ENCODE measurements at regions not wholly inside any gene's neighbourhood (a gene's known extent, or its start where the extent isn't known, plus 50 kb on each side); places are given as distances from the start of the nearest gene placed in this dataset.

DNA sequence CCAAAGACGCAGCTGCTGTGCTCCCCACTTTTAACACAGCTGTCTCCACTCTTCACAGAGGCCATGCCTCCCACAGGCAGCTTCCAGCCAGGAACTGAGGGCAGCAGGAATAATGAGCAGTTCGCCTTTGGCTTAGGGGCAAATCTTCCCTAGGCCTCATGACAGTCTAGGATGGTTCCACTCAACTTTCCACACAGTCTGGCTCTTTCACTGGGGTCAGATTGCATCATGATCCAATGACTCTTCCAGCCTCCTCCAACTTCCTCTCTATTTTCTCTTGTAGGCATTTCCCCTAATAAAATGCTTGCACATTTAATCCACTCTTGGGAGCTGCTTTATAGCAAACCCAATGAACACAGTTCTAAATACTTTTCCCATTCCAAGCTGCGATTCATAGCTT lies 271.6 kb upstream of the ATP2B1 start:
- no peak for DNase-seq (ENCODE audit: extremely low read depth, insufficient read length)
- TF ChIP-seq, protein P1, sequence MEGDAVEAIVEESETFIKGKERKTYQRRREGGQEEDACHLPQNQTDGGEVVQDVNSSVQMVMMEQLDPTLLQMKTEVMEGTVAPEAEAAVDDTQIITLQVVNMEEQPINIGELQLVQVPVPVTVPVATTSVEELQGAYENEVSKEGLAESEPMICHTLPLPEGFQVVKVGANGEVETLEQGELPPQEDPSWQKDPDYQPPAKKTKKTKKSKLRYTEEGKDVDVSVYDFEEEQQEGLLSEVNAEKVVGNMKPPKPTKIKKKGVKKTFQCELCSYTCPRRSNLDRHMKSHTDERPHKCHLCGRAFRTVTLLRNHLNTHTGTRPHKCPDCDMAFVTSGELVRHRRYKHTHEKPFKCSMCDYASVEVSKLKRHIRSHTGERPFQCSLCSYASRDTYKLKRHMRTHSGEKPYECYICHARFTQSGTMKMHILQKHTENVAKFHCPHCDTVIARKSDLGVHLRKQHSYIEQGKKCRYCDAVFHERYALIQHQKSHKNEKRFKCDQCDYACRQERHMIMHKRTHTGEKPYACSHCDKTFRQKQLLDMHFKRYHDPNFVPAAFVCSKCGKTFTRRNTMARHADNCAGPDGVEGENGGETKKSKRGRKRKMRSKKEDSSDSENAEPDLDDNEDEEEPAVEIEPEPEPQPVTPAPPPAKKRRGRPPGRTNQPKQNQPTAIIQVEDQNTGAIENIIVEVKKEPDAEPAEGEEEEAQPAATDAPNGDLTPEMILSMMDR (IDR thresholded peaks at IDR 0.05; ENCODE audit: insufficient read depth, low read length, poor library complexity, severe bottlenecking) = no peak
- Histone ChIP-seq H3K4me3 (replicated peaks; ENCODE audit: low read depth, low read length) (no peak overlapping the region), H3K27me3 (replicated peaks; ENCODE audit: control insufficient read depth, insufficient read depth, low read length) (no peaks in the 10 kb centered on the region), H3K36me3 (ENCODE audit: control insufficient read depth, insufficient read depth, low read length) (no peaks in the 10 kb centered on the region)

DNA sequence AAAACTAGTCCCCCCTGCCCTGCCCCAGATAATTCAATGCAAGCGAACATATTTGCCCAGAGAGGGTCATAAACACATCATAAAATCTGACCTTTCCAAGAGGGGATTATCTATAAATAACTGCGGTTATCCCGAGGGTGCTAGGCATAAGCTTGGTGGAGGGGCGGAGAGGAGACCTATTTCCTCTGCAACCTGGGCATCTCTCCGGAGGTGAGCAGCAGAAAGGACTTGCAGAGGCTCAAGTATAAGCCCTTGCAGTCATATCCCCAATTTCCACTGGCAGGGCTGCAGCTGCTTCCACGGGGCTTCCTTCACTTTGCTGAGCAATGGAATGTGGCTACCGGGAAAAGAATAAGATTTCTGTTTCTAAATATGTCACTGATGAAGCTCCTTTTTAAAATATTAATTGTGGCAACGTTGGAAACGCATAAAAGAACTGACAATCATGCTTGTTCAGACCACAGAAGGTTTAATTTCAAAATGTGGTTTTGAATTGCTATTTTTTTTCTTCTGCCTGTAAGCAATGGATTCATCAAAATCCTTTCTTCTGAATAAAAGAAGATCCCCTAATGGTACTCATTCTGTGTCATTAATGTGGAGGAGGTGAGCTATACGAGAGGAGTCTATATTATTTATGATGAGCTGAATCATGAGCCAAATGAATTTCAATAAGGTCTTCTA lies 268.9 kb upstream of the ATP2B1 start:
- DNase-seq (ENCODE audit: extremely low read depth, insufficient read length) = no peak
- H3K27me3 ChIP-seq (replicated peaks; ENCODE audit: control insufficient read depth, insufficient read depth, low read length) = no peaks in the 10 kb centered on the region
- no peak overlapping the region for H3K4me3 ChIP-seq (replicated peaks; ENCODE audit: low read depth, low read length)
- TF ChIP-seq, protein P1 (IDR thresholded peaks at IDR 0.05; ENCODE audit: insufficient read depth, low read length, poor library complexity, severe bottlenecking) = no peak
- H3K36me3 ChIP-seq (ENCODE audit: control insufficient read depth, insufficient read depth, low read length) = no peaks in the 10 kb centered on the region

DNA sequence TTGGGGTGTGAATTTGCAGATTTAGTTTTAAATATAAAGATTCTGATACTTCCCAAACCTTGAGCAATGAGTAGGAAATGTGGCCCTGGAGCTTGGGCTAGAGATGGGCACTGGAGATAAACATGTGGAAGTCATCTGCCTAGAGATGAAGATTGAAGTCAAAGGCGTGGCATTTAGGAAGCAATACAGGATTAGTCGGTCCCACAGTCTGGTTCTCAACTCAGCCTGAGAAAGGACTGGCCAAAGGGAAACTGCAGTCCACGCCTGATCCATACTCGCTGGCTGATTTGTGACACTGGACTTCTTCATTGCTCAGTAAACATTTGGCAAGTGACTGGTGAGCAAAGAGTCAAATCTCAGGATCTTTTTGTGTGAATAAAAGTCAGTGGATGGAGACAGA lies 268.2 kb upstream of the ATP2B1 start:
- DNase-seq (ENCODE audit: extremely low read depth, insufficient read length) = no peak
- TF ChIP-seq, protein P1 (IDR thresholded peaks at IDR 0.05; ENCODE audit: insufficient read depth, low read length, poor library complexity, severe bottlenecking) = no peak
- Histone ChIP-seq H3K4me3 (replicated peaks; ENCODE audit: low read depth, low read length) (no peak overlapping the region), H3K27me3 (replicated peaks; ENCODE audit: control insufficient read depth, insufficient read depth, low read length) (no peaks in the 10 kb centered on the region), H3K36me3 (ENCODE audit: control insufficient read depth, insufficient read depth, low read length) (no peaks in the 10 kb centered on the region)

DNA sequence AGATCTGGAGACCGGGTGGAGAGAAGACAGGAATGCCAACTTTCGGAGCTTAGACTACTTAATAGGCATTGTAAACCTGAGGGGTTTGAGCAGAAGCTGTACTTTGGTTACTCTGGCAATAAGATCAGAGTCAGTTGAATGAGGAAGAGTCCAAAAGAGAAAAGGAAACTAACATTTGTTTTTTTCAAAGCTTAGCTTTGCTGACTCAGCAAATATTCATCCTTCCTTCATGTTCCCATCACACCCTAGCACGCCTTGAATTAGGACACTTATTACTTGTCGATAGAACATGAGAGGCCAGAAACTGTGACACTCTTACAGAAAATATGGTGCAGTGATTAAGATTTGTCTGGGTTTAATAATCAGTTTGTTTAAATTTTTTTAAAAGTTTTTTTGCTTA lies 266.9 kb upstream of the ATP2B1 start:
- no peak for DNase-seq (ENCODE audit: extremely low read depth, insufficient read length)
- Histone ChIP-seq H3K36me3 (ENCODE audit: control insufficient read depth, insufficient read depth, low read length) (no peaks in the 10 kb centered on the region), H3K27me3 (replicated peaks; ENCODE audit: control insufficient read depth, insufficient read depth, low read length) (no peaks in the 10 kb centered on the region), H3K4me3 (replicated peaks; ENCODE audit: low read depth, low read length) (no peak overlapping the region)
- TF ChIP-seq, protein P1 (IDR thresholded peaks at IDR 0.05; ENCODE audit: insufficient read depth, low read length, poor library complexity, severe bottlenecking) = no peak

DNA sequence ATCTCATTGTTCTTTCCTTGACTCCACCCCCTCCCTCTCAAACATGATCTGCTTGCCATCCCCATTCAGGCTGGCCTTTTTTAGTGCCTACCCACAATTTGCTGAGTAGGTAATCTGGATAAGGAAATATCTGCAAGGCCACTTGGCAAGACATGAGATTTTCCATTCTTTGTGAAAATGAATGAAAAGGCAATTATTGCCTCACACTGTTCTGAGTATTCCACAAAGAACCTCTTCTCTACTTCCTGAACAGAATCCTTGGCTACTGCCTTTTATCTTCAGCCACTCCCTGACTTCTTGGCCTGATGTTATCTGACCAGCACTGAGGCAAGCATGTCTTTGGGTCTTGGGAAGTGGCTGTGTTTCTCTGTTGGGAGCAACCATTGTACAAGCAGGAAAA lies 263.2 kb upstream of the ATP2B1 start:
- H3K36me3 ChIP-seq (ENCODE audit: control insufficient read depth, insufficient read depth, low read length) = no peaks in the 10 kb centered on the region
- H3K4me3 ChIP-seq (replicated peaks; ENCODE audit: low read depth, low read length) = no peak overlapping the region
- DNase-seq (ENCODE audit: extremely low read depth, insufficient read length) = no peak
- no peaks in the 10 kb centered on the region for H3K27me3 ChIP-seq (replicated peaks; ENCODE audit: control insufficient read depth, insufficient read depth, low read length)
- TF ChIP-seq, protein P1 (IDR thresholded peaks at IDR 0.05; ENCODE audit: insufficient read depth, low read length, poor library complexity, severe bottlenecking) = no peak

DNA sequence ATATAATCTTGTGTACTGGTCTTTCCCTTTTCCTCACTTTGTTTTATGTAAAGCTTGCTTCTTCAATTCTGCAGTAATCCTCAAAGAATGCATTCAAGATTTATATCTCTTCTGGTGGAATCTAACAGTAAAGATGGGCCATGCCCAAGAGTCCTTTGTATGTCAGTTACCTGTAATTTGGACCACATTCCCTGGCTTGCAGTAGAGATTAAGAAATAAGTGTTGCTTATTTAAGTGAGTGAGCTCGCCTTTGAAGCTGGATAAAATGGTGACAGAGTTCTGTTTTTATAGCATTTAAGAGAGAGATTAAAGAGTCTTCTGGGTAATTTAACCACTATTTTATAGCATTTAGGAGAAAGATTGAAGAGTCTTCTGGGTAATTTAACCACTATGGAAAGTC lies 262.1 kb upstream of the ATP2B1 start:
- H3K4me3 ChIP-seq (replicated peaks; ENCODE audit: low read depth, low read length) = no peak overlapping the region
- no peaks in the 10 kb centered on the region for H3K36me3 ChIP-seq (ENCODE audit: control insufficient read depth, insufficient read depth, low read length)
- H3K27me3 ChIP-seq (replicated peaks; ENCODE audit: control insufficient read depth, insufficient read depth, low read length) = no peaks in the 10 kb centered on the region
- TF ChIP-seq, protein P1 (IDR thresholded peaks at IDR 0.05; ENCODE audit: insufficient read depth, low read length, poor library complexity, severe bottlenecking) = no peak
- DNase-seq (ENCODE audit: extremely low read depth, insufficient read length) = no peak
